Mesenchymal stem cell (in vitro differentiated cells and primary cell): ENCODE measurements at regions not wholly inside any gene's neighbourhood (a gene's known extent, or its start where the extent isn't known, plus 50 kb on each side); places are given as distances from the start of the nearest gene placed in this dataset.
A peak's percentile ranks its signal among the peaks of the same experiment; 100 is the strongest.

ENCODE experiments used
- DNase-seq: peaks from one replicate; pipeline ENCODE4 v3.0.0-alpha.2; 2013
- H2AFZ ChIP-seq: one replicate; pipeline ENCODE4 v1.6.1; 2013; ENCODE audit warnings: low read depth, mild to moderate bottlenecking, control low read depth, inconsistent platforms, low read length, moderate library complexity
- H2AK5ac ChIP-seq: 2 replicates; pipeline ENCODE4 v1.6.1; 2013; ENCODE audit warnings: low read length, moderate library complexity, mild to moderate bottlenecking, inconsistent platforms; ENCODE audit not compliant: severe bottlenecking
- H2BK120ac ChIP-seq: one replicate; pipeline ENCODE4 v1.6.1; 2013; ENCODE audit warnings: low read depth, mild to moderate bottlenecking, inconsistent platforms, low read length, moderate library complexity
- H2BK12ac ChIP-seq, 2 experiments: one replicate each; pipeline ENCODE4 v1.6.1; 2013; ENCODE audit warnings: inconsistent platforms in 2 of 2, low read length in 2 of 2, mild to moderate bottlenecking in 2 of 2, moderate library complexity in 2 of 2, control low read depth in 1 of 2
- H2BK15ac ChIP-seq: one replicate; pipeline ENCODE4 v1.6.1; 2013; ENCODE audit warnings: mild to moderate bottlenecking, low read depth, inconsistent platforms; ENCODE audit not compliant: poor library complexity, severe bottlenecking
- H2BK5ac ChIP-seq: 2 replicates; pipeline ENCODE4 v1.6.1; 2013; ENCODE audit warnings: low read depth, mild to moderate bottlenecking, low read length, control low read depth, inconsistent platforms; ENCODE audit not compliant: poor library complexity, severe bottlenecking
- H3K14ac ChIP-seq, 2 experiments: one replicate each; pipeline ENCODE4 v1.6.1; 2013; ENCODE audit warnings: inconsistent platforms in 2 of 2, low read length in 2 of 2, control low read depth in 1 of 2, mild to moderate bottlenecking in 1 of 2, moderate library complexity in 1 of 2
- H3K18ac ChIP-seq, 2 experiments: one replicate each; pipeline ENCODE4 v1.6.1; 2013; ENCODE audit warnings: inconsistent platforms in 2 of 2, low read length in 2 of 2, control low read depth in 1 of 2, low read depth in 1 of 2, mild to moderate bottlenecking in 1 of 2
- H3K23ac ChIP-seq, 2 experiments: one replicate each; pipeline ENCODE4 v1.6.1; 2013; ENCODE audit warnings: inconsistent platforms in 2 of 2, low read length in 2 of 2, mild to moderate bottlenecking in 2 of 2, moderate library complexity in 2 of 2, control low read depth in 1 of 2
- H3K27ac ChIP-seq: 2 replicates; pipeline ENCODE4 v1.5.1; 2013; ENCODE audit warnings: mild to moderate bottlenecking, moderate library complexity, low read length, control low read depth, inconsistent platforms; ENCODE audit not compliant: poor library complexity, severe bottlenecking
- H3K27me3 ChIP-seq, 2 experiments: 2 replicates each; pipeline versions ENCODE4 v1.6.1 to v1.7.0; 2013; ENCODE audit warnings: low read length in 2 of 2, mild to moderate bottlenecking in 2 of 2, moderate library complexity in 2 of 2, control low read depth in 1 of 2, inconsistent platforms in 1 of 2; ENCODE audit not compliant: control insufficient read depth in 1 of 2, insufficient read depth in 1 of 2
- H3K36me3 ChIP-seq, 2 experiments: 2 replicates each; pipeline versions ENCODE4 v1.6.1 to v1.7.0; 2013; ENCODE audit warnings: low read length in 2 of 2, control low read depth in 1 of 2, inconsistent platforms in 1 of 2, low read depth in 1 of 2, mild to moderate bottlenecking in 1 of 2; ENCODE audit not compliant: insufficient read depth in 2 of 2, control insufficient read depth in 1 of 2
- H3K4ac ChIP-seq, 2 experiments: one replicate each; pipeline ENCODE4 v1.6.1; 2013; ENCODE audit warnings: inconsistent platforms in 2 of 2, low read length in 2 of 2, mild to moderate bottlenecking in 2 of 2, moderate library complexity in 2 of 2, control low read depth in 1 of 2, low read depth in 1 of 2
- H3K4me1 ChIP-seq: 2 replicates; pipeline ENCODE4 v1.6.1; 2013; ENCODE audit warnings: low read depth, low read length, control low read depth; ENCODE audit not compliant: control insufficient read depth, insufficient read depth
- H3K4me2 ChIP-seq: 2 replicates; pipeline ENCODE4 v1.6.1; 2013; ENCODE audit warnings: low read length, mild to moderate bottlenecking, inconsistent platforms; ENCODE audit not compliant: poor library complexity, severe bottlenecking
- H3K4me3 ChIP-seq, 2 experiments: 2 replicates each; pipeline versions ENCODE4 v1.5.1 to v1.7.0; 2013; ENCODE audit warnings: low read length in 2 of 2, mild to moderate bottlenecking in 2 of 2, control low read depth in 1 of 2, low read depth in 1 of 2; ENCODE audit not compliant: insufficient read depth in 1 of 2
- H3K79me1 ChIP-seq: replicated peaks from 2 replicates; pipeline ENCODE4 v1.6.1; 2013; ENCODE audit warnings: mild to moderate bottlenecking, control low read depth, low read length, inconsistent platforms; ENCODE audit not compliant: poor library complexity, severe bottlenecking
- H3K9ac ChIP-seq: 2 replicates; pipeline ENCODE4 v1.7.0; 2013; ENCODE audit warnings: mild to moderate bottlenecking, low read length, moderate library complexity
- H3K9me3 ChIP-seq: 2 replicates; pipeline ENCODE4 v1.7.0; 2013; ENCODE audit warnings: mild to moderate bottlenecking, low read length; ENCODE audit not compliant: control insufficient read depth
- H4K8ac ChIP-seq: one replicate; pipeline ENCODE4 v1.6.1; 2013; ENCODE audit warnings: inconsistent platforms, mild to moderate bottlenecking, low read length, moderate library complexity
- H4K91ac ChIP-seq: one replicate; pipeline ENCODE4 v1.6.1; 2013; ENCODE audit warnings: mild to moderate bottlenecking, low read length, inconsistent platforms
- WGBS: methylation state at CpG from one replicate; pipeline ENCODE4 v1.1.7; 2013; ENCODE audit warnings: mixed read lengths; 5-methylcytosine and 5-hydroxymethylcytosine counted together

DNA sequence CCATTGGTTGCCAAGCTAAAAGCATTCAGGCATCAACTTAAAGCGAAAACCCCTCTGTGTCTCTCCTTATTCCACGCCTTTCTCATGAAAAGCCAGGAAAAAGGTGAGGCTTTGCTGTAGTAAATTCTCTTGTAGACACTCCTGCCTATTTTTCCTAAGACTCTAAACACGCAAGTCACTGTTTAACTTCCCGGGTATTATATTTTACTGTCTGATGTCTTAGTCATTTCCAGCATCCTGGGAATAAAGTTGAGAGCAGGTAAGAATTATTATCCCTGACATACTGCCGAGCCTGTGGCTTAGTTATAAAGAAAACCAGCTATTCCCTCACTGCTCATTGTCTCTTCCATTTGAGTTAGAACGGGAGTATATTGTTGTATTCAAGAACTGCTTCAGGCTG lies 112.4 kb upstream of the GATA6 start:
- no peak overlapping the region for H3K4me2 ChIP-seq
- no peak overlapping the region for H3K4ac ChIP-seq
- no peak overlapping the region for H2BK120ac ChIP-seq
- H3K9me3 ChIP-seq, result peaks cover 12% of the 10 kb centered on the region
- no peak overlapping the region for H3K4me3 ChIP-seq
- H3K27ac ChIP-seq, result no peak overlapping the region
- H3K23ac ChIP-seq, result no peak overlapping the region
- no peak overlapping the region for H2AK5ac ChIP-seq
- no peak for DNase-seq
- H3K9ac ChIP-seq, result no peak overlapping the region
- 95% methylated on average over 5 of the region's 6 CpGs for WGBS
- no peak overlapping the region for H2BK5ac ChIP-seq
- no peak overlapping the region for H3K14ac ChIP-seq
- H4K91ac ChIP-seq, result no peak overlapping the region
- H2BK15ac ChIP-seq, result no peak overlapping the region
- no peaks in the 10 kb centered on the region for H3K36me3 ChIP-seq
- no peak overlapping the region for H2BK12ac ChIP-seq
- H3K79me1 ChIP-seq, result no peaks in the 10 kb centered on the region
- no peak overlapping the region for H4K8ac ChIP-seq
- H2AFZ ChIP-seq, result no peak overlapping the region
- peaks cover 0 to 3% of the 10 kb centered on the region in 2 experiments for H3K27me3 ChIP-seq
- no peak overlapping the region for H3K18ac ChIP-seq
- H3K4me1 ChIP-seq, result no peaks in the 10 kb centered on the region

GRCh38 chr18:22057908-22058527 lies 111.4 kb upstream of the GATA6 start:
- Histone ChIP-seq H2AFZ (no peak overlapping the region), H3K27ac (no peak overlapping the region), H3K14ac (no peak overlapping the region), H4K91ac (no peak overlapping the region), H2BK12ac (no peak overlapping the region), H3K4me3 (no peak overlapping the region), H3K36me3 (no peaks in the 10 kb centered on the region), H2AK5ac (no peak overlapping the region), H3K27me3 (peaks cover 0 to 3% of the 10 kb centered on the region in 2 experiments), H3K9ac (no peak overlapping the region), H4K8ac (no peak overlapping the region), H3K4me2 (no peak overlapping the region), H2BK120ac (no peak overlapping the region), H3K79me1 (no peaks in the 10 kb centered on the region), H3K4me1 (no peaks in the 10 kb centered on the region), H3K23ac (no peak overlapping the region), H2BK5ac (no peak overlapping the region), H2BK15ac (no peak overlapping the region), H3K18ac (no peak overlapping the region), H3K9me3 (peaks cover 12% of the 10 kb centered on the region), H3K4ac (no peak overlapping the region)
- 74% methylated on average over 4 of the region's 5 CpGs for WGBS
- DNase-seq, result peak; percentile 28

DNA sequence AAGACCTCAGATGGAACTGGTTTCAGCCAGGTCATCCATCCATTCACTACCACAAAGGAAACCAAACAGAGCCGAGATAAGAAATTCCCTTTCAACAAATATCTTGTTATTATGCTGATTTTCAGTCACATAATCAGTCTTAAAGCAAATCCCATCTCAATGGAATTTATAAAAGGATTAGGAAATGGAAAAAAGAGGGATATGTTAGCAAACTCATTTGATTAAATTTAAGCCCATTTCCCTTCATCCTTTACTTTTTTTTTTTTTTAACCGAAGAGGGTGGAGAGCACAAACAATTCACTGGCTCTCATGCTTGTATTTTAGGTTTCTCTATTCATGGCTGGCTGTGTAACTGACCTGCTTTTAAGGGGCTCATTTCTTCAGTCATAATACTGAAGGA lies 109.0 kb upstream of the GATA6 start:
- H3K4ac ChIP-seq, result no peak overlapping the region
- no peak overlapping the region for H4K8ac ChIP-seq
- H3K9ac ChIP-seq, result no peak overlapping the region
- H3K18ac ChIP-seq, result no peak overlapping the region
- WGBS, result 50% methylated on average over 1 of the region's 2 CpGs
- H2BK120ac ChIP-seq, result no peak overlapping the region
- H4K91ac ChIP-seq, result no peak overlapping the region
- no peak overlapping the region for H3K4me3 ChIP-seq
- no peak overlapping the region for H3K23ac ChIP-seq
- H3K14ac ChIP-seq, result no peak overlapping the region
- no peak overlapping the region for H2BK5ac ChIP-seq
- H2BK15ac ChIP-seq, result no peak overlapping the region
- no peak overlapping the region for H2AK5ac ChIP-seq
- DNase-seq, result no peak
- no peaks in the 10 kb centered on the region for H3K36me3 ChIP-seq
- H3K4me1 ChIP-seq, result no peaks in the 10 kb centered on the region
- peaks cover 0 to 3% of the 10 kb centered on the region in 2 experiments for H3K27me3 ChIP-seq
- H3K4me2 ChIP-seq, result no peak overlapping the region
- H3K27ac ChIP-seq, result no peak overlapping the region
- no peaks in the 10 kb centered on the region for H3K79me1 ChIP-seq
- no peak overlapping the region for H2AFZ ChIP-seq
- H2BK12ac ChIP-seq, result no peak overlapping the region
- peaks cover 7% of the 10 kb centered on the region for H3K9me3 ChIP-seq

GRCh38 chr18:22063102-22063501 lies 106.3 kb upstream of the GATA6 start:
- Histone ChIP-seq H2BK120ac (no peak overlapping the region), H3K27me3 (peaks cover 3 to 8% of the 10 kb centered on the region in 2 experiments), H3K18ac (no peak overlapping the region), H2AFZ (no peak overlapping the region), H3K14ac (no peak overlapping the region), H2BK15ac (no peak overlapping the region), H3K79me1 (no peaks in the 10 kb centered on the region), H3K36me3 (no peaks in the 10 kb centered on the region), H2BK12ac (no peak overlapping the region), H2BK5ac (no peak overlapping the region), H4K91ac (no peak overlapping the region), H3K27ac (no peak overlapping the region), H3K4me1 (no peaks in the 10 kb centered on the region), H3K4me2 (no peak overlapping the region), H4K8ac (no peak overlapping the region), H3K9ac (no peak overlapping the region), H3K4me3 (no peak overlapping the region), H3K23ac (no peak overlapping the region), H2AK5ac (no peak overlapping the region), H3K9me3 (no peaks in the 10 kb centered on the region), H3K4ac (no peak overlapping the region)
- WGBS, result 47% methylated on average over 4 of the region's 4 CpGs
- peak; percentile 4 for DNase-seq
